ENCODE measurements at regions not wholly inside any gene's neighbourhood (a gene's known extent, or its start where the extent isn't known, plus 50 kb on each side); places are given as distances from the start of the nearest gene placed in this dataset.

DNA sequence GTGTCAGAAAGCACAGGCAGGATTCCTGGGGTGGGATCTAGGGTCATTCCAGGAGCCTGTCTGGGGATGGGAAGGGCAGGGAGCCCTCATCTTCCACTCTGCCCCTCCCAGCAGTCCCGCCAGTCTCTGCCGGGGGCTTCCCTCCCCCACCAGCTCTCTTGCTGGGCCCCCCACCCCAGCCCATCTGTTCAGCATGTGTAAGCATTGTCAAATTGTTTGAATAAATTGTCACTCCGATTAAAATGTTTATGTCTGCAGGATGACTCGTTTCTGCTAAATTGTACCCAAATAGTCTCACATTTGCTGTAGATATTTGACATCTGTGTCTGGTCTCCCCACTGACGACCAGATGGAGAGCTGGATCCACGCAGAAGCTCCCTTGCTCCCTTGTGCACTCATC lies 257.6 kb downstream of the ANKRD60 start:
- no peak overlapping the region for H3K4me3 ChIP-seq (ENCODE audit: low read depth, low read length)
- in situ Hi-C loops (cut with HindIII; ENCODE audit: low sequenced_read_pairs), result no loop called here
- TF ChIP-seq, protein P1, sequence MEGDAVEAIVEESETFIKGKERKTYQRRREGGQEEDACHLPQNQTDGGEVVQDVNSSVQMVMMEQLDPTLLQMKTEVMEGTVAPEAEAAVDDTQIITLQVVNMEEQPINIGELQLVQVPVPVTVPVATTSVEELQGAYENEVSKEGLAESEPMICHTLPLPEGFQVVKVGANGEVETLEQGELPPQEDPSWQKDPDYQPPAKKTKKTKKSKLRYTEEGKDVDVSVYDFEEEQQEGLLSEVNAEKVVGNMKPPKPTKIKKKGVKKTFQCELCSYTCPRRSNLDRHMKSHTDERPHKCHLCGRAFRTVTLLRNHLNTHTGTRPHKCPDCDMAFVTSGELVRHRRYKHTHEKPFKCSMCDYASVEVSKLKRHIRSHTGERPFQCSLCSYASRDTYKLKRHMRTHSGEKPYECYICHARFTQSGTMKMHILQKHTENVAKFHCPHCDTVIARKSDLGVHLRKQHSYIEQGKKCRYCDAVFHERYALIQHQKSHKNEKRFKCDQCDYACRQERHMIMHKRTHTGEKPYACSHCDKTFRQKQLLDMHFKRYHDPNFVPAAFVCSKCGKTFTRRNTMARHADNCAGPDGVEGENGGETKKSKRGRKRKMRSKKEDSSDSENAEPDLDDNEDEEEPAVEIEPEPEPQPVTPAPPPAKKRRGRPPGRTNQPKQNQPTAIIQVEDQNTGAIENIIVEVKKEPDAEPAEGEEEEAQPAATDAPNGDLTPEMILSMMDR (IDR thresholded peaks at IDR 0.05; ENCODE audit: low read depth, low read length), result no peak
- DNase-seq (ENCODE audit: low read depth, low spot score), result no peak

DNA sequence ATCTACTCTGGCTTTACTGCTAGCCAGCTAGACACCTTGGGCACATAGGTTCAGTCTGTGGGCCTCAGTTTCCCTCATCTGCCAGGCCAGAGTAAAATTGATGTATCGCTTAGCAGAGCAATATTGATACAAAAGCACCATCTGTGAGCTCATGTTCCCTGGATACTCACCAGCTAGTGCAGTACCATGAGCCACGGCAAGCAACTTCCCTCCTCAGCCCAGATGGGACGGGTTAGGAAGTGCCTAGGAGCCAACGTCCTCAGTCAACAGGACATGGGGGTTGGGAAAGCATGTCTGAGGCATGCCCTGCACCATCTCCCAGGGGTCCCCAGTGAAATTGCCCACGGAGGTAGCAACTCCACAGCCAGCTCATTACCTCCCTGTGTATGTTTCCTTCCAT lies 258.3 kb downstream of the ANKRD60 start:
- TF ChIP-seq, protein P1 (IDR thresholded peaks at IDR 0.05; ENCODE audit: low read depth, low read length), result no peak
- no peak for DNase-seq (ENCODE audit: low read depth, low spot score)
- in situ Hi-C loops (cut with HindIII; ENCODE audit: low sequenced_read_pairs), result no loop called here
- H3K4me3 ChIP-seq (ENCODE audit: low read depth, low read length), result no peak overlapping the region

DNA sequence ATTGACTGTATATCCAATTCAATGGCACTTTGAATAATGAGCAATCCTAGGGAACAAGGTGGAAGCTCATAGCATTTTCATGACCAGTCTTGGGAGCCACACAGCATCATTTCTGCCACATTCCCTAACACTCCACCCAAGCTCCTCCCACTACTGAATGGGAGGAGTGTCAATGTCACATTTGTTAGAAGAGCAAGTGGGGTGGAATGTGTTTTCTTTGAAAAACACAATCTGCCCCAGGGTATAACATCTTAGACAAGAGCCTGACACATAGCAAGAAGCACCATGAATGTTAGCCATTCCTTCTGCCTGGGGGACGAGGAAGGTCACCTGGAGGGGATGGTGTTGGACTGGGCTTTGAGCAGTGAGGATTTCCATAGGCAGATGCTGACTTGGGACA lies 258.3 kb upstream of the PMEPA1 start:
- DNase-seq (ENCODE audit: low read depth, low spot score), result no peak
- TF ChIP-seq, protein P1 (IDR thresholded peaks at IDR 0.05; ENCODE audit: low read depth, low read length), result no peak
- H3K4me3 ChIP-seq (ENCODE audit: low read depth, low read length), result no peak overlapping the region
- in situ Hi-C loops (cut with HindIII; ENCODE audit: low sequenced_read_pairs), result no loop called here

DNA sequence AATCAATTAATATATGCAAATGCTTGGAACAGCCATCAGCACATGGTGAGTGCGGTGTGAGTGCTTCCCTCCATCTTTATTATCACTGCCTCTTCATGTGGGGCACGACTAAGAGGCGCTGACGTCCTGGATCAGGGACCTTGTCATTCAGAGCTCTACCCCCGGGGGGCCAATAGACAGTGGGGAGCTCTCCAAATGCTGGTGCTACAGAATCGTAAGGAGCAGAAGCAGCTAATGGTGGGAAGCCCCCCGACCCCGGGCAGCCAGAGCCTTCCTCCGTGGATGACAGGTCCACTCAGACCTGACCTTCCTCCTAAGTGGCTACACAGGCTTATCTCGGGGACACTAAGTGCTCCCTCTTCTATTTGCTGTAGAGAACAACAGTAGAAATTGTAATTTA lies 257.5 kb upstream of the PMEPA1 start:
- no peak for DNase-seq (ENCODE audit: low read depth, low spot score)
- in situ Hi-C loops (cut with HindIII; ENCODE audit: low sequenced_read_pairs), result no loop called here
- no peak overlapping the region for H3K4me3 ChIP-seq (ENCODE audit: low read depth, low read length)
- TF ChIP-seq, protein P1 (IDR thresholded peaks at IDR 0.05; ENCODE audit: low read depth, low read length), result no peak

DNA sequence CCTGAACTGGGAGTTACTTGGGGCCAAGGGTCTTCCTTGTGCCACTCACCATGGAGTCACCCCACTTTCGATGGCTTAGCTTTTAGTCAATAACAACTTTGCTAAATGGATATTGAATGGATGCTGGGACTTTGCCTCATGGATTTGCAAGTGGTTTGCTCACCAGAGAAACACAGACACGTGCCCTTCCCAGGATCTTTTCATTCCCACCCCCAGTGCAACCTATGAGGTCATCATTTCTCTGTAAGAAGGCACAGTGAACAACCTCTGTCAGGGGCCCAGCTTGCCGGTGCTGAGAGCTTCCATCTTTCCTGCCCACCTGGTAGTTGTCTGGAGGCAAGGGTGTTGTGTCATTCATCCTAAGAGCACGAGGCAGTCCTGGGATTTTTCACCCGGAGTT lies 256.8 kb upstream of the PMEPA1 start:
- no peak for DNase-seq (ENCODE audit: low read depth, low spot score)

DNA sequence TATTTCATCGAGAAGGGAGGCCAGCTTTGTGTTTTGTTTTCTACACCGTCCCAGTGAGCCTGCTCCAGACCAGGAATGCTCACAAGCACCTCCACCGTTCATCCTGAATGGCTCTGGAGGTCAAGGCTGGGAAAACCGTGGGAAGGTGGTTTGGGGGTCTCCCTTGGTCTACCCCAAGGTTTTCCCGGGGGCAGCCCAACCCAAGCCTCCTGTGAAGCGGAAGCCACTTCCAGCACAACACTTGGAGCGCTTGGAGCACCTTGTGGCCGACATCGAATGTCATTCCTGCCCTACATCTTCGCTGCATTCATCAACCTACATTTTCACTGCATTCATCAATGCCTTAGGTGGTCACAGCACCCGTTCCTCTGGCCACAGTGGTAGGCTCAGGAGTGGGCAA lies 255.6 kb upstream of the PMEPA1 start:
- TF ChIP-seq, protein P1 (IDR thresholded peaks at IDR 0.05; ENCODE audit: low read depth, low read length), result no peak
- in situ Hi-C loops (cut with HindIII; ENCODE audit: low sequenced_read_pairs), result no loop called here
- DNase-seq (ENCODE audit: low read depth, low spot score), result no peak
- no peak overlapping the region for H3K4me3 ChIP-seq (ENCODE audit: low read depth, low read length)

More for the DNA sequence above, 256.8 kb upstream of the PMEPA1 start:
- TF ChIP-seq, protein P1 (IDR thresholded peaks at IDR 0.05; ENCODE audit: low read depth, low read length), result no peak
- no peak overlapping the region for H3K4me3 ChIP-seq (ENCODE audit: low read depth, low read length)
- in situ Hi-C loops (cut with HindIII; ENCODE audit: low sequenced_read_pairs), result no loop called here
